ENCODE measurements at regions not wholly inside any gene's neighbourhood (a gene's known extent, or its start where the extent isn't known, plus 50 kb on each side); places are given as distances from the start of the nearest gene placed in this dataset.

GRCh38 chr22:49243965-49244364 is 583.7 kb downstream of the BRD1 start:
- DNase-seq (no peak), ATAC-seq (no peak)
- Histone ChIP-seq H3K9me3 (no peaks in the 10 kb centered on the region), H3K36me3 (no peaks in the 10 kb centered on the region), H3K4me3 (no peak overlapping the region), H3K27me3 (peaks cover 0 to 22% of the 10 kb centered on the region in 2 donors), H3K4me1 (no peaks in the 10 kb centered on the region), H3K27ac (no peak overlapping the region)
- intact Hi-C loops (cut with DNase I): no loop called here
- no peak for TF ChIP-seq CTCF (IDR thresholded peaks at IDR 0.05)

DNA sequence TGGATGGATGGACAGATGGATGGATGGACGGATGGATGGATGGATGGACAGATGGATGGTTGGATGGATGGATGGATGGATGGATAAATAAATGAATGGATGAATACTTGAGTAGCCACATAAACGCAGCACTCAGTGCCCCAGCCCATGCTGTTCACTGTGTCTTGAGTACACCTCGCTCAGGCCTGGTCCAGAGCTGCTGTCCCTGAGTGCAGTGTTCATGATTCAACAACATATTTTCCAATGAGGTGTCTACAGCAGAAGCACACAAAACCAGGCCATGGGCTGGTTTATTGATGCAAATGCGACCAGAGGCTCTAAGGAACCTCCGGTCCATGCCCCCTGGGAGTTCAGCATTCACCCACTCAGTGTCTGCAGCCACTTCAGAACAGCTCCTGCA is 584.3 kb downstream of the BRD1 start:
- H3K27me3 ChIP-seq: peaks cover 0 to 24% of the 10 kb centered on the region in 2 donors
- ATAC-seq (no peak), DNase-seq (no peak)
- no peak for TF ChIP-seq CTCF (IDR thresholded peaks at IDR 0.05)
- no peaks in the 10 kb centered on the region for H3K9me3 ChIP-seq
- H3K36me3 ChIP-seq: no peaks in the 10 kb centered on the region
- H3K4me1 ChIP-seq: no peaks in the 10 kb centered on the region
- H3K4me3 ChIP-seq: no peak overlapping the region
- H3K27ac ChIP-seq: no peak overlapping the region
- intact Hi-C loops (cut with DNase I): no loop called here

DNA sequence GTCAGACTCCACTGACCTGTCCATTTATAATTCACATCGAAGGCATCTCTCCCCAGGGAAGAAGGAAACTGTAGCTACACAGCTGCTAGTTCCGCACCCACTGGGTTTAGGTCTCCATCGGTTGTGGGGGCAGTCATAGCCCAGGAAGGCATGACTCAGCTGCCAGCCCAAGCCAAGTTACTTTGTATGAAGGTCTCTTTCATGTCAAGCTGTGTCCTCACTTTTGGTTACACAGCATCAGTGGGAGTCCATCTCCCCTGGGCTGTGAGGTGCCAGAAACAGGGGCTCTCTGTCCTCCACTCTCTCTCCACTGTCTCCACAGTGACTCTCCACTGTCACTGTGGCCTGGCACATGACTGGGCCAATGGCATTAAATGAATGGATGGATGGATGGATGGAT is 585.2 kb downstream of the BRD1 start:
- H3K36me3 ChIP-seq: no peaks in the 10 kb centered on the region
- no peak overlapping the region for H3K4me3 ChIP-seq
- DNase-seq (no peak), ATAC-seq (no peak)
- no peaks in the 10 kb centered on the region for H3K9me3 ChIP-seq
- peaks cover 0 to 24% of the 10 kb centered on the region in 2 donors for H3K27me3 ChIP-seq
- no peak for TF ChIP-seq CTCF (IDR thresholded peaks at IDR 0.05)
- H3K27ac ChIP-seq: no peak overlapping the region
- no peaks in the 10 kb centered on the region for H3K4me1 ChIP-seq
- intact Hi-C loops (cut with DNase I): no loop called here

DNA sequence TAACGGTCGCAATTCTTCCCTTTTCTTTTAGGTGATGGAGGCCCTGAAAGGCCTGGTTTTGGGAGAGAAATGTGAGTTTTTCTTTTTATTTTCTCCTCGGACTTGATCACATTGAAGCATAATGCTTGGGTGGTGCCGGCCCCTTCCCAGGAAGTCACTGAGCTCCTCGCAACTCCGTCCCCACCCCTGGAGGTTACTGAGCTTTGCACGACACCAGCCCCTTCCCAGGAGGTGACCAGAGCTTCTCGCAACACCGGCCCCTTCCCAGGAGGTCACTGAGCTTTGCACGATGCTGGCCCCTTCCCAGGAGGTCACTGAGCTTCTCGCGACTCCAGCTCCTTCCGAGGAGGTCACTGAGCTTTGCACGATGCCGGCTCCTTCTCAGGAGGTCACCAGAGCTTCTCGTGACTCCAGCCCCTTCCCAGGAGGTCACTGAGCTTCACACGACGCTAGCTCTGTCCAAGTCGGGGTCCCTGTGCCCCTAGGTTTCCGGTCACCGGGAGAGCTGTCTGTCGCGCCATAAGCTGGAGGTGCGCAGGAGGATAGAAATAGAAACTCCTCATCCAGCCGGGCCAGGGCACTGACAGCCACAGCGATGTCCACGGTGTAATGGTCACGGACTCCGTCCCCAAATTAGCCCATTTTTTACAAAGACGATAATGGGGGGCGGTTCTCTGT is 586.4 kb downstream of the BRD1 start:
- TF ChIP-seq CTCF (IDR thresholded peaks at IDR 0.05): no peak
- Histone ChIP-seq H3K36me3 (no peaks in the 10 kb centered on the region), H3K4me3 (no peak overlapping the region), H3K27ac (no peak overlapping the region), H3K4me1 (no peaks in the 10 kb centered on the region), H3K27me3 (peaks cover 0 to 31% of the 10 kb centered on the region in 2 donors), H3K9me3 (no peaks in the 10 kb centered on the region)
- intact Hi-C loops (cut with DNase I): no loop called here
- DNase-seq (no peak), ATAC-seq (no peak)

DNA sequence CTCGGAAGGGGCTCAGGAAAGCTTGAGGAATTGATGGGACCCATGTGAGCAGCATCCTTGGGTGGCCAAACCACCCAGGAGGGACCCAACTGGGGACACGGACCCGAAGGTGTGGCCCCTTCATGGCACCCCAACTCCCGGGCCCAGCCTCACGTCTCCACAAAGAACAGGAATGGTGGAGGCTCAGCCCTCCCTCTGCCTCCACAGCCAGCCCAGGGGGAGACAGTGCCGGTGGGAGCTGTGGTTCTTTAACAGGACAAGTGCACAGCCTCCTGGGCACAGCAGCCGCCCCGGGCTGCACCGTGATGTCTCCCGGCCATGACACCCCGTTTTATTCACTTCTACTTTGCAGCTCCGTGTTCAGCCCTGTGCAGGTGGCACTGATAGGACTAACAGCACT is 587.2 kb downstream of the BRD1 start:
- ATAC-seq (no peak), DNase-seq (no peak)
- H3K4me3 ChIP-seq: no peak overlapping the region
- H3K27ac ChIP-seq: no peak overlapping the region
- H3K27me3 ChIP-seq: peaks cover 0 to 31% of the 10 kb centered on the region in 2 donors
- H3K4me1 ChIP-seq: no peaks in the 10 kb centered on the region
- H3K9me3 ChIP-seq: no peaks in the 10 kb centered on the region
- intact Hi-C loops (cut with DNase I): no loop called here
- no peak for TF ChIP-seq CTCF (IDR thresholded peaks at IDR 0.05)
- H3K36me3 ChIP-seq: no peaks in the 10 kb centered on the region

All from left lung (tissue), 4 donors.